D721Med (cell line): ENCODE measurements at regions not wholly inside any gene's neighbourhood (a gene's known extent, or its start where the extent isn't known, plus 50 kb on each side); places are given as distances from the start of the nearest gene placed in this dataset.
"Not testable (repeated sequence)": the region's sequence is repeated elsewhere in the genome, so short reads cannot be mapped to it uniquely, and the experiment has no call there.

Source experiments
- DNase-seq: peaks from one replicate; pipeline ENCODE4 v3.0.0; 2011; ENCODE audit warnings: low spot score; ENCODE audit not compliant: insufficient read length
- FAIRE-seq: peaks from 2 replicates; lab custom pipeline; 2011; peaks lifted over from hg19 to GRCh38; lab: Jason Lieb, UNC
- TF ChIP-seq, protein P1 (sequence below): IDR thresholded peaks from 2 replicates; pipeline ENCODE4 v1.5.1; 2012; ENCODE audit warnings: mild to moderate bottlenecking, control low read depth; ENCODE audit not compliant: insufficient read depth; ENCODE audit errors: missing control alignments

DNA sequence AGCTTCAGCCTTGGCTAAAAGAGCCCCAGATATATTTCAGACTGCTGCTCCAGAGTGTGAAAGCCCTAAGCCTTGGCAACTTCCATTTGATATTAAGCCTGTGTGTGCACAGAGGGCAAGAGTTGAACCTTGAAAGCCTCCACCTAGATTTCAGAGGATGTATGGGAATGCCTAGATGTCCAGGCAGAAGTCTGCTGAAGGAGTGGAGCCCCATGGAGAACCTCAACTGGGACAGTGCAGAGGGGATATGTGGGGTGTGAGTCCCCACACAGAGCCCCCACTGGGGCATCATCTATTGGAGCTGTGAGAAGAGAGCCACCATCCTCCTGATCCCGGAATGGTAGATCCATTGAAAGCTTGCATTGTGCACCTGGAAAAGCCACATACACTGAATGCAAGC lies 1784.8 kb upstream of the CDH9 start:
- no peak for DNase-seq
- FAIRE-seq, result no peak
- TF ChIP-seq, protein P1, sequence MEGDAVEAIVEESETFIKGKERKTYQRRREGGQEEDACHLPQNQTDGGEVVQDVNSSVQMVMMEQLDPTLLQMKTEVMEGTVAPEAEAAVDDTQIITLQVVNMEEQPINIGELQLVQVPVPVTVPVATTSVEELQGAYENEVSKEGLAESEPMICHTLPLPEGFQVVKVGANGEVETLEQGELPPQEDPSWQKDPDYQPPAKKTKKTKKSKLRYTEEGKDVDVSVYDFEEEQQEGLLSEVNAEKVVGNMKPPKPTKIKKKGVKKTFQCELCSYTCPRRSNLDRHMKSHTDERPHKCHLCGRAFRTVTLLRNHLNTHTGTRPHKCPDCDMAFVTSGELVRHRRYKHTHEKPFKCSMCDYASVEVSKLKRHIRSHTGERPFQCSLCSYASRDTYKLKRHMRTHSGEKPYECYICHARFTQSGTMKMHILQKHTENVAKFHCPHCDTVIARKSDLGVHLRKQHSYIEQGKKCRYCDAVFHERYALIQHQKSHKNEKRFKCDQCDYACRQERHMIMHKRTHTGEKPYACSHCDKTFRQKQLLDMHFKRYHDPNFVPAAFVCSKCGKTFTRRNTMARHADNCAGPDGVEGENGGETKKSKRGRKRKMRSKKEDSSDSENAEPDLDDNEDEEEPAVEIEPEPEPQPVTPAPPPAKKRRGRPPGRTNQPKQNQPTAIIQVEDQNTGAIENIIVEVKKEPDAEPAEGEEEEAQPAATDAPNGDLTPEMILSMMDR, result no peak

DNA sequence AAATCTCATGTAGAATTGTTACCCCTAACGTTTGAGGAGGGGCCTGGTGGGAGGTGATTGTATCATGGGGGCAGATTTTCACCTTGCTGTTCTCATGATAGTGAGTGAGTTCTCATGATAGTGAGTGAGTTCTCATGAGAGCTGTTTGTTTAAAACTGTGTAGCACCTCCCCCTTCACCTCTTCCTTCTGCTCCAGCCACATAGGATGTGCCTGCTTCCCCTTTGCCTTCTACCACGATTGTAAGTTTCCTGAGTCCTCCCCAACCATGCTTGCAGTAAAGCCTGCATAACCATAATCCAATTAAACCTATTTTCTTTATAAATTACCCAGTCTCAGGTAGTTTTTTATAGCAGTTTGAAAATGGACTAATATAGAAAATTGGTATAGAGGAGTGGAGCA lies 1783.7 kb upstream of the CDH9 start:
- FAIRE-seq, result no peak
- DNase-seq, result no peak

DNA sequence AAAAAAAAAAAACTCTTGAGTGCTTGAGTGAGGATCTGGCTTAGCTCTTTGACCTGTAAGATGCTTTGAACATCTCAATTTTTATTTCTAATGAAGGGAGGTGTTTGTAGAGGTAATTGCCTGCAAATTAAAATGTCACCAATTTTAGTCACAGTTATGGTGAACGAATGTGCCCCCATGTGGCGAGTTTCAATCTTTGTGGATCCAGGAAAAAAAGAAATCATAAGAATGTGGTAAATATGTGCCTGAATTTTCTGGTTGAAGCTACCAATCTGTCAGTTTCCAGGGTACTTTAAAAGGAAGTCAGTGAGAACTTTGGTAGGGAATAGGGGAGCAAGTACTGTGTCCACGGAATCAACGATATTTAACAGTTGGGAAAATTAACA lies 1772.4 kb upstream of the CDH9 start:
- TF ChIP-seq, protein P1, result no peak
- DNase-seq (no peak), FAIRE-seq (no peak)

More for the DNA sequence above, 1783.7 kb upstream of the CDH9 start:
- TF ChIP-seq, protein P1, result no peak

DNA sequence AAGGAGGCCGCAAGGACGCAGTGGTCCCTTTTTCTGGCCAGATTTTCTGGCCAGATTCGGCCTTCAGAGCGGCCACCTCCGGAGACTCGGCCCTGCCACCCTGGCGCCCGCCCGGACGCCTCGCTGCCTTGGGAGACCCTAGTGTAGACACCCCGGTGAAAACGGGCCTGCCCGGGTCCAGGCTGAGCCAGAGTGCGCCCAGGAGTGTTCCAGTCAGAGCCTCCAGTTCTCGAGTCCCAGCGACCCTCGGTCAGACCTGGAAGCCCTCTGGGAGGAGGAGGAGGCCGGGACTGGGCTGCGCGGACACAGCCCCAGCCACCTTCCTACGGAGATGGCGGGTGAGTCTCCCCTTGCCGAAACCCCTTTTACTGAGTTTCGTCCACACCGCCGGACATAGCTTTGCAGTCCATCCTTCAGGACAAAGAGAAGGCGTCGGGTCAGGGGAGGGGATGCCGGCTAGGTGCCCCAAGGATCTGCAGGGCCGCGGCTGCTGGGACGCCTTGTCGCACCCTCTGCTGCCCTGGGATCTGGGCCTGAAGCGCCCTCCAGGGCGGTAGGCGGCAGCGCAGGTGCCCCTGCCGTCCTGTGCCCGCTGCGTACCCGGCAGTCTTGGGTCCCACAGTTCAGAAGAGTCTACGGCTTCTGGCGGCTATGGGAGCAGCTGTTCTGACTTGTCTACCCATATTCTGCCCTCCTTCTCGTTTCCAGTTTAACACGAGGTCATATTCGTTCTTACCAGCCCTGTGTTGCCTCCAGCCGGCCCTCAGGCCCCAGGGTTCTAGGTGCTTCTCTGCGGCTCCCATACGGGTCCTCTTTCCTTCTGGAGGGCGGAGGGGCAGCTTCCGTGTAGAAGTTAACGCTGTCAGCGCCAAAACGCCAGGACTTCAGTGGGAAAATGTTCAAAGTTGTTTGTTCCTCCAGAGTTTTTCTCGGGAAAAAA lies 1771.7 kb upstream of the CDH9 start:
- FAIRE-seq (no peak), DNase-seq (no peak)
- TF ChIP-seq, protein P1, result no peak

DNA sequence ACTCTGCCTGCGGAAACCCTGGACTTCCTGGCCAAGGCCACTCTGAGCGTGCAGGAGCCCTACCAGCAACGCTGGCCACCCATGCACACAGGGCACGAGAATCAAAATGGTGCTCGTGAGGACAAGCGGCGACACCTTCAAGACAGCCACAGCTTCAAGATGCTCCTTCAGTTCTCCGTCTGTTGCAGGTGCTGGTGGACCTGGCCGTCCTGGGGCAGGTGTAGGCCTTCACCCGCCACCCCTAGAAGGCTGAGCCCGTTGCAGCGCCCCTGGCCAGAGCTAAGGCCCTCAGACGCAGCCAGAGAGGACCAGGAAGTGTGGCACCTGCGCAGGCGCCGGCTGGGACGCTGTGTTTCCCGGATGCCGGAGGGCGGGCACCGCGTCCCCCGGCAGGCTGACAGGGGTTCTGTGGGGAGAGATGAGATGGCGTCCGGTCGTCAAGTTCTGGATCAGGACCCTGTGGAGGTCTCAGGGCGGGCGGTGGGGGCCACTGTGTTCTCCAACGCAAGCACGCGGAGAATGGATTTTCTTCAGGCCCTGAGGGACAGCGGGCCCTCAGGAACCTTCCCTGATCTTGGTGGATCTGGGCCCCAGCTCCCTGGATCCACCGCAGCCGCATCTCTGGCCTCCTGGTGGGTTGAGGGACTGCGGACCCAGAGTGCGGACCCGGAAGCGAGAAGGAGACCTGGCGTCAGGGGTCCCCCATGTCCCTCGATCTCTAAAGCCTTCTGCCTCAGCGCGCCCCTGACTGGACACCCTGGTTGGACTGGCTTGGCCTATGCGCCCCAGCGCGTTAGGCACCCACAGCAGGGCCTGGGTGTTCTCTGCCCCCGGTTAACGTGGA lies 1770.8 kb upstream of the CDH9 start:
- TF ChIP-seq, protein P1, result no peak
- FAIRE-seq, result no peak
- DNase-seq, result no peak

DNA sequence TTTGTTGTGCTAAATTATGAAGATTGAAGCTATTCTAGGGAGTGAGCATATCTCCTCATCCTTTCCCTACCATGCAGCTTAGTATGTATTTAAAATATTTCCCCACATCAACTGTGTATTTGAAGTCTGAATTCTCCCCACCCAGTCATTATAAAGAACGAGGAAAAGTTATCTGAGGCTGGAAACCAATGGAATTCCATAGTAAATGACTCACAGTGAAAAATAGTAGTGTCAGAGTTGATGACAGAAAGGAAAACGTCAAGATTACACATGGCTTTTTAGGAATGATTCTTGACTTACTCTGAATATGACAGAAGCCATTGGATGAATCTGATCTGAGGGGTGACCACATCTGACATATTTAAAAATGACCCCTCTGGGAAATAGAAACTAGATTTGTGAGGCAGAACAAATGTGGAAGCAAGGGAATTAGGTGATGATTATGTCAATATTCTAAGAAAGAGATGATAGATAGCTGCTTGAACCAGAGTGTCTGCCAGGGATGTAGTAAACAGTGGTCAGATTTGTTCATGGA lies 1768.9 kb upstream of the CDH9 start:
- FAIRE-seq, result no peak
- TF ChIP-seq, protein P1, result no peak
- DNase-seq, result no peak

DNA sequence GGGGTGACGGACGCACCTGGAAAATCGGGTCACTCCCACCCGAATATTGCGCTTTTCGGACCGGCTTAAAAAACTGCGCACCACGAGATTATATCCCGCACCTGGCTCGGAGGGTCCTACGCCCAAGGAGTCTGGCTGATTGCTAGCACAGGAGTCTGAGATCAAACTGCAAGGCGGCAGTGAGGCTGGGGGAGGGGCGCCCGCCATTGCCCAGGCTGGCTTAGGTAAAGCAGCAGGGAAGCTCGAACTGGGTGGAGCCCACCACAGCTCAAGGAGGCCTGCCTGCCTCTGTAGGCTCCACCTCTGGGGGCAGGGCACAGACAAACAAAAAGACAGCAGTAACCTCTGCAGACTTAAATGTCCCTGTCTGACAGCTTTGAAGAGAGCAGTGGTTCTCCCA lies 1760.6 kb upstream of the CDH9 start:
- DNase-seq, FAIRE-seq: not testable (repeated sequence)
